ENCODE measurements at regions not wholly inside any gene's neighbourhood (a gene's known extent, or its start where the extent isn't known, plus 50 kb on each side); places are given as distances from the start of the nearest gene placed in this dataset.

DNA sequence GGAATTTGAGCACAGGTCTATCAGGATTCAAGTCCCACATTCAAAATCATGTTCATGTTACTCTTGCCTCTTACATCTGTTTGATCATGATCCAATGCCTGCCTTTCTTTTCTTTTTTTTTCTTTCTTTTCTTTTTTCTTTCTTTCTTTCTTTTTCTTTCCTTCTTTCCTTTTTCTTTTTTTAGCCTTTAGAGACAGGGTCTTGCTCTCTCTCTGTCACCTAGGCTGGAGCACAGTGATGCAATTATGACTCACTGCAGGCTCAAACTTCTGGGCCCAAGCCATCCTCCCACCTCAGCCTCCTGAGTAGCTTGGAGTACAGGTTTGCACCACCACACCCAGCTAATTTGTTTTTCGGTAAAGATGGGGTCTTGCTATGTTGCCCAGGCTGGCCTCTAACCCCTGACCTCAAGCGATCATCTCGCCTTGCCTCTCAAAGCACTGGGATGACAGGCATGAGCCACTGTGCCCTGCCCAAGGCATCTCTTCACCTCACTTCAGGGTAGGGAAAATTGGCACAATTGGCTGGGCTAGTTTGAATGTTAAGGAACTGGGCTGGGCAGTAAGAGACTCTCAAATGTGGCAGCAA lies 359.2 kb downstream of the FBXW7 start (continued):
- TF ChIP-seq, protein P1, sequence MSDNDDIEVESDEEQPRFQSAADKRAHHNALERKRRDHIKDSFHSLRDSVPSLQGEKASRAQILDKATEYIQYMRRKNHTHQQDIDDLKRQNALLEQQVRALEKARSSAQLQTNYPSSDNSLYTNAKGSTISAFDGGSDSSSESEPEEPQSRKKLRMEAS (IDR thresholded peaks at IDR 0.05): no peak
- no peak for TF ChIP-seq SRF (IDR thresholded peaks at IDR 0.05; ENCODE audit: low read depth)

DNA sequence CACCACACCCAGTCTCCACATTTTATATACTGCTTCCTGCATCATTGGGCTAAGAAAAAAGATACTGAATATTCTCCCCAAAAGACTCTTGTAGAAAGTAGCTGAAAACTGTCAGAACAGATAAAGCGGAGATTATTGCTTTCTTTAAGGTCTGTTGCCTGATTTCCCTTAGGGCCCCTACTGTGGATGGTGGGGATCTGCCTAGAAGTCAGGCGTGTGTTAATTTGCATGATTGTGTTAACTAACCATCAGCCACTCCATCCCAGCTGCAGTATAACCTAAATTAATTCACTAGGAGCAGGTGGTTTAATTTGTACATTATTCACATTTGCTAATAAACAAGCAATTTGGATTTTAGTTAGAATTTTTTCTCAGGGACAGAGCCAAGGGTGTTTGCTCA lies 360.3 kb downstream of the FBXW7 start:
- Histone ChIP-seq H3K9ac (ENCODE audit: low read length) (no peak overlapping the region), H2AFZ (ENCODE audit: low read depth, low read length, poor library complexity, severe bottlenecking) (no peak overlapping the region), H3K27ac (ENCODE audit: low read depth, low read length) (no peak overlapping the region), H4K20me1 (ENCODE audit: insufficient read depth) (no peaks in the 10 kb centered on the region), H3K36me3 (ENCODE audit: control insufficient read depth in 1 of 2, insufficient read depth in 2 of 2, low read length in 2 of 2) (no peaks in the 10 kb centered on the region), H3K4me3 (replicated peaks in 1 of 2; ENCODE audit: low read depth in 1 of 2, low read length in 2 of 2) (no peak overlapping the region), H3K79me2 (ENCODE audit: insufficient read depth, low read length) (no peaks in the 10 kb centered on the region), H3K4me2 (ENCODE audit: low read length) (no peak overlapping the region), H3K27me3 (ENCODE audit: insufficient read depth, low read length) (no peaks in the 10 kb centered on the region), H3K4me1 (ENCODE audit: control insufficient read depth in 1 of 2, insufficient read depth in 2 of 2, low read length in 2 of 2) (peaks cover 0 to 9% of the 10 kb centered on the region in 2 experiments; a peak in 2 of 4 replicates), H3K9me2 (ENCODE audit: insufficient read depth) (no peaks in the 10 kb centered on the region), H3K9me3 (ENCODE audit: control insufficient read depth in 1 of 2, insufficient read depth in 1 of 2, low read depth in 1 of 2, low read length in 2 of 2) (no peaks in the 10 kb centered on the region)
- intact Hi-C loops (cut with micrococcal nuclease): no loop called here
- no peak for DNase-seq (ENCODE audit: low read depth, low spot score)
- TF ChIP-seq ZNF274 (IDR thresholded peaks at IDR 0.05; ENCODE audit: low read depth, low read length) (no peak), RAD21 (IDR thresholded peaks at IDR 0.05; ENCODE audit: low read depth) (no peak), YY1 (IDR thresholded peaks at IDR 0.05; ENCODE audit: extremely low read depth, insufficient replicate concordance, low read depth, low read length) (no peak), ZFX (IDR thresholded peaks at IDR 0.05) (no peak), SRF (IDR thresholded peaks at IDR 0.05; ENCODE audit: low read depth) (no peak), POLR2A (IDR thresholded peaks at IDR 0.05; ENCODE audit: borderline replicate concordance, extremely low read depth, insufficient read depth, insufficient read length) (no peak), SIN3A (IDR thresholded peaks at IDR 0.05; ENCODE audit: low read depth) (no peak), EZH2phosphoT487 (IDR thresholded peaks at IDR 0.05; ENCODE audit: borderline replicate concordance) (no peak), JUND (IDR thresholded peaks at IDR 0.05) (no peak), TCF7L2 (IDR thresholded peaks at IDR 0.05; ENCODE audit: borderline replicate concordance, extremely low read depth, insufficient read depth, insufficient read length) (no peak), CEBPB (IDR thresholded peaks at IDR 0.05; ENCODE audit: low read depth) (no peak), SP1 (IDR thresholded peaks at IDR 0.05; ENCODE audit: low read depth) (no peak), EZH2 (IDR thresholded peaks at IDR 0.05) (no peak), FOSL1 (IDR thresholded peaks at IDR 0.05; ENCODE audit: low read depth) (no peak)
- TF ChIP-seq, protein P2, sequence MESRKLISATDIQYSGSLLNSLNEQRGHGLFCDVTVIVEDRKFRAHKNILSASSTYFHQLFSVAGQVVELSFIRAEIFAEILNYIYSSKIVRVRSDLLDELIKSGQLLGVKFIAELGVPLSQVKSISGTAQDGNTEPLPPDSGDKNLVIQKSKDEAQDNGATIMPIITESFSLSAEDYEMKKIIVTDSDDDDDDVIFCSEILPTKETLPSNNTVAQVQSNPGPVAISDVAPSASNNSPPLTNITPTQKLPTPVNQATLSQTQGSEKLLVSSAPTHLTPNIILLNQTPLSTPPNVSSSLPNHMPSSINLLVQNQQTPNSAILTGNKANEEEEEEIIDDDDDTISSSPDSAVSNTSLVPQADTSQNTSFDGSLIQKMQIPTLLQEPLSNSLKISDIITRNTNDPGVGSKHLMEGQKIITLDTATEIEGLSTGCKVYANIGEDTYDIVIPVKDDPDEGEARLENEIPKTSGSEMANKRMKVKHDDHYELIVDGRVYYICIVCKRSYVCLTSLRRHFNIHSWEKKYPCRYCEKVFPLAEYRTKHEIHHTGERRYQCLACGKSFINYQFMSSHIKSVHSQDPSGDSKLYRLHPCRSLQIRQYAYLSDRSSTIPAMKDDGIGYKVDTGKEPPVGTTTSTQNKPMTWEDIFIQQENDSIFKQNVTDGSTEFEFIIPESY (IDR thresholded peaks at IDR 0.05; ENCODE audit: extremely low read depth, insufficient replicate concordance, low read length): no peak
- TF ChIP-seq, protein P1 (IDR thresholded peaks at IDR 0.05): no peak
- TF ChIP-seq, protein P3, sequence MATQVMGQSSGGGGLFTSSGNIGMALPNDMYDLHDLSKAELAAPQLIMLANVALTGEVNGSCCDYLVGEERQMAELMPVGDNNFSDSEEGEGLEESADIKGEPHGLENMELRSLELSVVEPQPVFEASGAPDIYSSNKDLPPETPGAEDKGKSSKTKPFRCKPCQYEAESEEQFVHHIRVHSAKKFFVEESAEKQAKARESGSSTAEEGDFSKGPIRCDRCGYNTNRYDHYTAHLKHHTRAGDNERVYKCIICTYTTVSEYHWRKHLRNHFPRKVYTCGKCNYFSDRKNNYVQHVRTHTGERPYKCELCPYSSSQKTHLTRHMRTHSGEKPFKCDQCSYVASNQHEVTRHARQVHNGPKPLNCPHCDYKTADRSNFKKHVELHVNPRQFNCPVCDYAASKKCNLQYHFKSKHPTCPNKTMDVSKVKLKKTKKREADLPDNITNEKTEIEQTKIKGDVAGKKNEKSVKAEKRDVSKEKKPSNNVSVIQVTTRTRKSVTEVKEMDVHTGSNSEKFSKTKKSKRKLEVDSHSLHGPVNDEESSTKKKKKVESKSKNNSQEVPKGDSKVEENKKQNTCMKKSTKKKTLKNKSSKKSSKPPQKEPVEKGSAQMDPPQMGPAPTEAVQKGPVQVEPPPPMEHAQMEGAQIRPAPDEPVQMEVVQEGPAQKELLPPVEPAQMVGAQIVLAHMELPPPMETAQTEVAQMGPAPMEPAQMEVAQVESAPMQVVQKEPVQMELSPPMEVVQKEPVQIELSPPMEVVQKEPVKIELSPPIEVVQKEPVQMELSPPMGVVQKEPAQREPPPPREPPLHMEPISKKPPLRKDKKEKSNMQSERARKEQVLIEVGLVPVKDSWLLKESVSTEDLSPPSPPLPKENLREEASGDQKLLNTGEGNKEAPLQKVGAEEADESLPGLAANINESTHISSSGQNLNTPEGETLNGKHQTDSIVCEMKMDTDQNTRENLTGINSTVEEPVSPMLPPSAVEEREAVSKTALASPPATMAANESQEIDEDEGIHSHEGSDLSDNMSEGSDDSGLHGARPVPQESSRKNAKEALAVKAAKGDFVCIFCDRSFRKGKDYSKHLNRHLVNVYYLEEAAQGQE (IDR thresholded peaks at IDR 0.05; ENCODE audit: low read depth): no peak
- no TSS peak for BruUV-seq (replicated peaks)
- ATAC-seq: no peak
- ChIA-PET CTCF (no interaction called here), POLR2A (no interaction called here), RAD21 (ENCODE audit: low non-redundant PET in 1 of 2, low total read pairs in 2 of 2, uncharacterized antibody in 2 of 2, unreplicated experiment in 2 of 2) (no interaction called here)
